ENCODE measurements at regions not wholly inside any gene's neighbourhood (a gene's known extent, or its start where the extent isn't known, plus 50 kb on each side); places are given as distances from the start of the nearest gene placed in this dataset.

- Histone ChIP-seq H3K79me2 (ENCODE audit: insufficient read depth, low read length) (no peaks in the 10 kb centered on the region), H3K36me3 (ENCODE audit: insufficient read depth, low read length) (no peaks in the 10 kb centered on the region), H3K4me2 (ENCODE audit: insufficient read depth, low read length) (no peak overlapping the region), H4K20me1 (ENCODE audit: insufficient read depth, low read length) (no peaks in the 10 kb centered on the region), H3K9me3 (ENCODE audit: low read depth, low read length) (no peaks in the 10 kb centered on the region), H3K4me3 (ENCODE audit: insufficient read depth, low read length) (no peak overlapping the region), H2AFZ (ENCODE audit: low read length) (no peak overlapping the region), H3K27ac (ENCODE audit: low read depth, low read length) (no peak overlapping the region), H3K27me3 (ENCODE audit: insufficient read depth, low read length) (no peaks in the 10 kb centered on the region), H3K4me1 (ENCODE audit: insufficient read depth, low read length) (no peaks in the 10 kb centered on the region)
- no peak for TF ChIP-seq CTCF (IDR thresholded peaks at IDR 0.05; ENCODE audit: extremely low read depth, low read depth, low read length)
- no peak for DNase-seq (ENCODE audit: insufficient read length, low spot score, missing footprints)
Measured at GRCh38 chr3:27877061-27878013, 155.2 kb upstream of the EOMES start.

- Histone ChIP-seq H2AFZ (ENCODE audit: low read length) (no peak overlapping the region), H3K9me3 (ENCODE audit: low read depth, low read length) (no peaks in the 10 kb centered on the region), H3K79me2 (ENCODE audit: insufficient read depth, low read length) (no peaks in the 10 kb centered on the region), H3K4me3 (ENCODE audit: insufficient read depth, low read length) (no peak overlapping the region), H3K4me2 (ENCODE audit: insufficient read depth, low read length) (no peak overlapping the region), H3K27me3 (ENCODE audit: insufficient read depth, low read length) (no peaks in the 10 kb centered on the region), H3K36me3 (ENCODE audit: insufficient read depth, low read length) (no peaks in the 10 kb centered on the region), H4K20me1 (ENCODE audit: insufficient read depth, low read length) (no peaks in the 10 kb centered on the region), H3K4me1 (ENCODE audit: insufficient read depth, low read length) (no peaks in the 10 kb centered on the region), H3K27ac (ENCODE audit: low read depth, low read length) (no peak overlapping the region)
- DNase-seq (ENCODE audit: insufficient read length, low spot score, missing footprints) = no peak
- no peak for TF ChIP-seq CTCF (IDR thresholded peaks at IDR 0.05; ENCODE audit: extremely low read depth, low read depth, low read length)
Measured at GRCh38 chr3:27878014-27878383, 155.9 kb upstream of the EOMES start.

- TF ChIP-seq CTCF (IDR thresholded peaks at IDR 0.05; ENCODE audit: extremely low read depth, low read depth, low read length) = no peak
- Histone ChIP-seq H3K4me1 (ENCODE audit: insufficient read depth, low read length) (no peaks in the 10 kb centered on the region), H3K4me3 (ENCODE audit: insufficient read depth, low read length) (no peak overlapping the region), H3K4me2 (ENCODE audit: insufficient read depth, low read length) (no peak overlapping the region), H3K27me3 (ENCODE audit: insufficient read depth, low read length) (no peaks in the 10 kb centered on the region), H3K27ac (ENCODE audit: low read depth, low read length) (no peak overlapping the region), H3K79me2 (ENCODE audit: insufficient read depth, low read length) (no peaks in the 10 kb centered on the region), H3K9me3 (ENCODE audit: low read depth, low read length) (no peaks in the 10 kb centered on the region), H4K20me1 (ENCODE audit: insufficient read depth, low read length) (no peaks in the 10 kb centered on the region), H2AFZ (ENCODE audit: low read length) (no peak overlapping the region), H3K36me3 (ENCODE audit: insufficient read depth, low read length) (no peaks in the 10 kb centered on the region)
- DNase-seq (ENCODE audit: insufficient read length, low spot score, missing footprints) = no peak
Measured at GRCh38 chr3:27880969-27881892, 159.1 kb upstream of the EOMES start.

GRCh38 chr3:27883266-27883665 lies 161.1 kb upstream of the EOMES start:
- no peak for TF ChIP-seq CTCF (IDR thresholded peaks at IDR 0.05; ENCODE audit: extremely low read depth, low read depth, low read length)
- Histone ChIP-seq H3K27me3 (ENCODE audit: insufficient read depth, low read length) (no peaks in the 10 kb centered on the region), H3K79me2 (ENCODE audit: insufficient read depth, low read length) (no peaks in the 10 kb centered on the region), H3K36me3 (ENCODE audit: insufficient read depth, low read length) (no peaks in the 10 kb centered on the region), H4K20me1 (ENCODE audit: insufficient read depth, low read length) (no peaks in the 10 kb centered on the region), H3K4me2 (ENCODE audit: insufficient read depth, low read length) (no peak overlapping the region), H3K4me3 (ENCODE audit: insufficient read depth, low read length) (no peak overlapping the region), H3K4me1 (ENCODE audit: insufficient read depth, low read length) (no peaks in the 10 kb centered on the region), H3K9me3 (ENCODE audit: low read depth, low read length) (no peaks in the 10 kb centered on the region), H3K27ac (ENCODE audit: low read depth, low read length) (no peak overlapping the region), H2AFZ (ENCODE audit: low read length) (no peak overlapping the region)
- no peak for DNase-seq (ENCODE audit: insufficient read length, low spot score, missing footprints)
